Right kidney (tissue), 1 donor: ENCODE measurements at regions not wholly inside any gene's neighbourhood (a gene's known extent, or its start where the extent isn't known, plus 50 kb on each side); places are given as distances from the start of the nearest gene placed in this dataset.
"Not testable (repeated sequence)": the region's sequence is repeated elsewhere in the genome, so short reads cannot be mapped to it uniquely, and the experiment has no call there.

Experiments used
- DNase-seq: peaks from one replicate; pipeline ENCODE4 v3.0.0-alpha.2; 2016

DNA sequence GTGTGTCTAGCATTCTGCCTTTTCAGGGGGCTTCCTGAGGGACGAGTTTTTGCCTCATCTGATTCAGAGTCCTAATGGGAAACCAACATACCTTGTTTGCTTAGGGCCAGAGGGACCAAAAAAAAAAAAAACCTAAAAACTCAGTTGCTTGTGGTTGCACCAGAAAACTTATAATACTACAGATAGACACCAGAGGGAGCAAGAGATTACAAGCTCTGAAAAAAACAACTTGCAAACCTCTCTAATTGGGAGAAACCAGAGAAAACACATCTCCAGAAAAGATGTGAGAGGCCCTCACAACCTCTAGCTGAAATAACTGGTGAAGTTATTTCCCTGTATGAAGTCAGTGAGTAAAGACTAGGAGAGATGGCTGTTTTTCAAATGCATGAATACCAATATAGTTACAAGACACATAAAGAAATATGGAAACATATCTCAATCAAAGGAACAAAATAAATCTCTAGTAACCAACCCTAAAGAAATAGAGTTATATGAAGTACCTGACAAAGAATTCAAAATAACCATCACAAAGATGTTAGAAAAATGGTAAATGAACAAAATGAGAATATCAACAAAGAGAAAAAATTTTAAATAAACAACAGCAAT is 233.7 kb upstream of the NFIA start:
- DNase-seq, result no peak

DNA sequence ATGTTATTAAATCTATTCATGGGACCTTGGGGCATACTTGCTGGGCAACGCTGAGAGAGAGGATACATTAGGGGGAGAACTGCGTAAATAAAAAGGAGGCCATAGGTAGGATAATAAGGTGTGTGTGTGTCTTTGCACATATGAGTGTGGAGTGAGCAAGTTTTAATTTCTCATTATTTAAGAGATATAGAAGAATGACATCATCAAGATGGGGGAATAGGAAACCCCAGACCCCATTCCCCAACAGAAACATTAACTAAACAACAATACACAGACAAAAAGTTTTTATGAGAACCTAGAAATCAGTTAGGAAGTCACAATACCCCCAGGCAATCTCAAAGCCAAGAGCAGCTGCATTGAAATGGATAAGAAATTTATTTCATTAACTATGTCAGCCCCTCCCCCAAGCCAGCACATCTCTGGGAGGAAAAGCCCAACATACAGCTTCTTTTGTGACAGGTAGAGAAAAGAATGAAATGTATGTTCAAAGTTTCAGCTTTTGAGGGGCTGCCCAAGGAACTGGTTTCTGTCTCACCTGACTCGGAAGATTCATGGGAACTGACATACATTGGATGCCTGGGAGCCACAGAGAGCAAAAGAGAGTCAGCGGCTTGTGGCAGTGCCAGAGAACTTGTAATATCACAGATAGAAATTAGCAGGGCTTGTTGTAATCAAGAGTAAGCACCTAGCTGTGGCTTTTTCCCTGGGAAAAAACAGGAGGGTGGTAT is 234.3 kb upstream of the NFIA start:
- DNase-seq, result no peak

DNA sequence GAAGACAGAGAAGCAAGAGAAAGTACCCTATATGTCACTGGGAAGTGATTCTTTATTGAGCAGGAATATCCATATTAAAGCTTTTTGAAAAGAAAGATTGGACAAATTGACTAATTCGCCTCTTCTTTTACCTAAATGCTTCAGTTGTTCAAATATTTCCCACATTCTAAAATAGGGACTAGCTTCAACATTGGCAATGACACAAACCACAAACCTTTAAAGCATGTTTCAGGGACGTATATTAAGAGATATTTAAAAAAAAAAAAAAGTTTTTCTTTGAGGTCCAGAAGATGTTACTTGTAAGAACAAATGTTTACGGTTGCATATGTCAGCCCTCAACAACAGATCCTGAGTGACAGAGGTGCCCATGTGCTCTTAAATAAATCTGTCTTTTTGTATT is 235.0 kb upstream of the NFIA start:
- DNase-seq, result no peak

DNA sequence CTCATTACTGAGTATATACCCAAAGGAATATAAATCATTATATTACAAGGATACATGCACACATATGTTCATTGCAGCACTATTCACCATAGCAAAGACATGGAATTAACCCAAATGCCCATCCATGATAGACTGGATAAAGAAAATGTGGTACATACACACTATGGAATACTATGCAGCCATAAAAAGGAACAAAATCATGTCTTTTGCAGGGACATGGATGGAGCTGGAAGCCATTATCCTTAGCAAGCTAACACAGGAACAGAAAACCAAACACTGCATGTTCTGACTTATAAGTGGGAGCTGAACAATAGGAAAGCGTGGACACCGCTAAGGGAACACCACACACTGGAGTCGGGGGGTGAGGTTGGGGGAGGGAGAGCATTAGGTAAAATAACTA is 236.7 kb upstream of the NFIA start:
- not testable (repeated sequence) for DNase-seq

DNA sequence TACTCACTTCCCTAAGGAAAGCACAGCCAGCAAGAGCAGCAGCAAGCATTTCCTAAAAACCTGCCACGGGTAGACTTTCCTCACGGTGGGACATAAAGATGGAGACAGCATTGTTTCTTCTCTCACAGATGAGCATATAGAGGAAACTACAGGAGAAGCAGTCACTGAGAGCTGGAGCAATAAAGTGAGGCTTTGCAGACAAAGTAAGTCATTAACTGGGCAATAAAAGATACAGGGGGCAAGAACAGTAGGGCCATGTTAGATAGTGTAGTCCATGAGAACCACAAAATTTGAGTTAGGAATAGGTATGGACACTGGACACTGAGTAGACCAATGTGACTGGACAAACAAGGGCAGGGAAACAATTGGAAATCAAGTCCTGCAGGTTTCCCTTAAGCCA is 240.1 kb upstream of the NFIA start:
- DNase-seq, result no peak

DNA sequence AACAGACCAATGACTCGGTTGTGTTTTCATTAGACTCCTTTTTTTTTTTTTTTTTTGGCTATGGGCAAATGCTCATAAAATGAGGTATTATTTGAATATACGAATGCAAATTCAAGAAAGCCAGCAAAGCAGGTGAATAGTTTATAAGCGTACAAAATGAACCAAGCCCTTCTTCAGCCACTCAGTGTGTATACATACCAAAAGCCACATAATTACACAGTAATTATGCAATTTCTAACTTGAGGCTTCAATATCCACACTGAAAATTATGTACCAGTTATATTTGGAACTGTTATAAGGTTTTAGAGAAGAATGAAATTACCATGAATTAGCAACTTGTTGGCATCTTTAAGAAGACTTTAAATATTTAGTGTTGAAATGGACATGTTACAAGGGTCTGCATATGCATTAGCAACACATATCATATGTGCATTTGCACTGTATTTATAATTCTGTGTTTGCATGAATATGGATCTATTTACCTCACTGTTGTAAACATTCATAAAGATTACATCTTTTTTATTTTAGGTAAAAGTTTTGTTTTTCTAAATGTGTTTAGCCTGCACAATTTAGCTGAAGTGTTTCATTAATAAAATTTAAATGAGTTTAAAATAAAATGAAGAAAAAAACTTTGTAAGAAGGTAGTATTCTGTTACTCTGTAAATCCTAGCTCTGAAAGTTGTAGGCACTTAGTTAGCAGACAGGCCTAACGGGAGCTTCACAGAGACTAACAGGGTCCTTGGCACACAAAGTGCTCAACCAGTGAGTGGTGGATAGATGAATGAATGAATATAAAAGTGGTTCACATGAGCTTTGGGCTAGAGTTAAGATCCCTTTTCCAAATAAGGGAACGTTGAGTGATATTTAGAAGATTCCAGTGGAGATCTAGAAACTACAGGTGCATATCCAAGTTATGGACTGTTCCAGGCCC is 241.0 kb upstream of the NFIA start:
- DNase-seq, result no peak

DNA sequence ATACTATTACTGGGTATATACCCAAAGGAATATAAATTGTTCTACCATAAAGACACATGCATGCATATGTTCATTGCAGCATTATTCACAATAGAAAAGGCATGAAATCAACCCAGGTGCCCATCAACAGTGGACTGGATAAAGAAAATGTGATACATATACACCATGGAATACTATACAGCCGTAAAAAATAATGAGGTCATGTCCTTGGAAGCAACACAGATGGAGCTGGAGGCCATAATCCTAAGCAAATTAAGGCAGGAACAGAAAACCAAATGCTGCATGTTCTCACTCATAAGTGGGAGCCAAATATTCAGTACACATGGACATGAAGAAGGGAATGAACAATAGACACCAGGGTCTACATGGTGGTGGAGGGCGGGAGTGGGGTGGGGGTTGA is 241.9 kb upstream of the NFIA start:
- not testable (repeated sequence) for DNase-seq

DNA sequence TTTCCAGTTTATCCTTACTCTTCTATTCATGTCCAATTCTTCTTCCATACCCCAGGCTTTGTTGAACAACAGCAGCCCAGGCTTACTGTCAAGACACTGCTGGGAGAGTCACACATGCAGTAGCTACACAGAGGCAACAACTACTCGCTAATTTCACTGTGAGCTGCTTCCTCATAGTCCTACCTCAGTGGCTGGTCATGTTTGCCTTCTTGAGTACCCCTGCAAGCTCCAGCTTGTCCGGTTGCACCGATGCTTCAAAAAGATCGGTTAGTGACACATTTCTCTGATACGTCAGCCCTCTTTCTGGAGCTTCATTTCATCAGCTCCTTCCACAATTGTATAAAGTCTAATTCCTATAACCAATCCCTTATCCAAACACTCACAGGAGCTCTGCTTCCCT is 246.7 kb upstream of the NFIA start:
- DNase-seq, result no peak

DNA sequence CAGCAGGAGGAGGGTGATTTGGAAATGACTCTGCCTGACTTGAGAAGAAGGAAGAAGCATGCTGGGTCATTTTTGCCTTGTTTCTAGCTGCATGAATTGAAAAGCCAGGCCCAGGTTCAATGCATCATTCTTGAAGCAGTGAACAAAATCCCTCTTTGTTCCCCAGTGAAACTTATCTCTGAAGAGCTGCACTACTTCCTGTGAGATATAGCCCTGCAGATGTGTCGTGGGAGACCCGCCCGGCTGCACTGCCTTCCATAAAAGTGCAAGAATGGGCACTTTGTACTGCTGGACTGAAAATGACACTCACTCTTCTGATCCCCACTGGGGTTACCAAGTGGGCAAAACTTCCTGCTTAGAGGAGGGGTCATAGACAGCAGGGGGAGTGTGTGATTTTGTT is 249.2 kb upstream of the NFIA start:
- DNase-seq, result no peak

DNA sequence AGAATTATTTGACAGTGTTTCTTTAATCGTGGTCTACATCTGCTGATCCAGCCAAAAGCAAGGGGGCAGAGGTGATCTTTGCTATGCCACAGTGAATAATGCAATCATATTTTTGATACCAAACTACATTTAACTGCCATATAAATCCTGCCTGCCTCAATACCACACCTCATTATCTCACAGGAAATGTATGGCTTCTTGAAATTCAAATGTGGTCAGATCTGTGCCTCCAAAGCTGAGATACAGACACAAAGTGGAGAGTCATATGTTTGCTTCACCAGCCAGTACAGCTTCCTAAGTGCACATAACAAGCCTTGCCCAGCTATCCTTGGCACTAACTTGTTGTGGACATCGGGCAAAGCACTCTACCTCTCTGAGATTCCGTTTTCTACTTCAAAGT is 250.0 kb upstream of the NFIA start:
- DNase-seq, result no peak

DNA sequence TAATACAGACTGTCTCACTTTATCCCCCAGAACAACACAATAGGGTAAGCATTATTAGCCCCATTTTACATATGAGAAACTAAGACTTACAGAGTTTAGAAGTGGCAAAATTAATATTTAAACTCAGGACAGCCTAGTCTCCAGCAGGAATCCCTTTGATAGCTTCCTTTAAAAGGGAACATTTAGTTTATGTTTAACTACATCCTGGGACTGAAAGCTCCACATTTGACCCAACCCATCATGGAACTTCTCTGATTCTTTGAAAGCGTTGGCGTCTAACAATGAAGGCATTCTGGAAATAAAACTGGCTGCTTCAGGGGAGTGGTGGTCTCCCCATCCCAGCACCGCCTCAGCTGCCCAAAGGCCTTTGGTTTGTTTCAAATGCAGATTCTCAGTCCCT is 250.6 kb upstream of the NFIA start:
- no peak for DNase-seq

DNA sequence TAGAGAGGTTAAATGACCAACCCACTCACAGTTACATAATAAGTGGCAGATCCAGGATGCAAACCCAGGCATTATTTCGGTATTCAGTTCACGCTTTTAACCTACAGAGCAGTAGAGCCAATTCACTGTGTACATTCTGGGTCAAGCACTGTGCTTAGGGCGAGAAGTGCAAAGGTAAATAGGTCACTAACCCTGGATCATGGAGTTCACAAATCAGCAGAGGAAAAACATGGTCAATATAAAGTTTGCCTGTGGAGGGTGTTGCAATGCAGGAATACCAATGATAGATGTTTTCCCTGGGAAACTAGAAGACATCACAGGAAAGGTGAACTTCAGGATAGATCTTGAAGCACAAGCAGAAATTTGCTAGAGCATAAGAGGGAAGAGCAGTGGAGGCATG is 253.4 kb upstream of the NFIA start:
- no peak for DNase-seq

DNA sequence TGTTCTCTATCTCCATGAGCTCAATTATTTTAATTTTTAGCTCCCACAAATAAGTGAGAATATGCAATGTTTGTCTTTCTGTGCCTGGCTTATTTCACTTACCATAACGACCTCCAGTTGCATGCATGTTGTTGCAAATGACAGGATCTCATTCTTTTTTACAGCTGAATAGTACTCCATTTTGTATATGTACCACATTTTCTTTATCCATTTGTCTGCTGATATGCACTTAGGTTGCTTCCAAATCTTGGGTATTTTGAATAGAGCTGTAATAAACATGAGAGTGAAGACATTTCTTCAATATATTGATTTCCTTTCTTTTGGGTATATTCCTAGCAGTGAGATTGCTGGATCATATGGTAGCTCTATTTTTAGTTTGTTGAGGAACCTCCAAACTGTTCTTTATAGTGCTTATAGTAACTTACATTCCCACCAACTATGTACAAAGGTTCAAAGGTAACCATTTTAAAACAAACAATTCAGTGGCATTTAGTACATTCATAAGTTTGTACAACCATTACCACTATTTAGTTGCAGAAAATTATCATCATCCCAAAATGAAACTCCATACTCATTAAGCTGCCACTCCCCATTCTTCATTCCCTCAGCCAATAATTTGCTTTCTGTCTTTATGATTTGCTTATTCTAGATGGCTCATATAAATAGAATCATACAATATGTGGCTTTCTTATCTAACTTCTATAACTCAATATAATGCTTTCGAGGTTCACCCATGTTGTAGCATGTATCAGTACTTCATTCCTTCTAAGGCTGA is 255.9 kb upstream of the NFIA start:
- DNase-seq, result no peak

DNA sequence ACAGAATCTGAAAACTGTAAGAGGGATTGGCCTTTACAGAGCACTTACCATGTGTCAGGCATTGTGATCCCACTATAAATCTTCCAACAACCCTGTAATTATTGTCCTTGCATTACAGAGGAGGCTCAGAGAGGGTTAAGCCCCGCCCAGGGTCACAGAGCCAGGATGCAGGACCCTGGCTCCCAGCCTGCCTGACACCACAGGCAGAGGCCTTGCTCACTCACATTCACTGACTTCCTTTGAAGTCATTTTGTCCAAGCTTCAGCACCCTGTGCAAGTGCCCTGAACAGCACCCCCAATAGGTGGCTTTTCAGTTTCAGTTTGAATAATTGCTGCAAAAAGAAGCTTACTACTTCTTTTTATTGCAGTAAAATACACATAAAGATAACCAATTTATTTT is 256.8 kb upstream of the NFIA start:
- DNase-seq, result no peak

DNA sequence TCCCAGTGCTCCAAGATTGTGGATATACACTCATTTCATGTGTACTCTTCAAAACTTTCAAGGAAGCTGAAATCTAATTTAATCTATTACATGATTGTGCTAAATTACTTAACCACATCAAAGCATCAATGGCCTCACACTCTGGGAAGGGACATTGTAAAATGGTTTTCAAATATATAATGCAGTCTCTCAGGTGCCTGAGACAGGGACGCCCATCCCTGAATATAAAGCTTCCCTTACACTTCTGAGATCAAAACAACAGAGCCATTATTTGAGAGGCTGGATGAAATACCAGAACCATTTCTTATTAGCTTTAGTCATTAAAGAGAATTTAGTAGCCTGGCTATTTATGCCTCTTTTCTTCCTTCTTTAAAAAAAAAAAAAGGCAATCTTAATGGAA is 259.2 kb upstream of the NFIA start:
- DNase-seq, result no peak

DNA sequence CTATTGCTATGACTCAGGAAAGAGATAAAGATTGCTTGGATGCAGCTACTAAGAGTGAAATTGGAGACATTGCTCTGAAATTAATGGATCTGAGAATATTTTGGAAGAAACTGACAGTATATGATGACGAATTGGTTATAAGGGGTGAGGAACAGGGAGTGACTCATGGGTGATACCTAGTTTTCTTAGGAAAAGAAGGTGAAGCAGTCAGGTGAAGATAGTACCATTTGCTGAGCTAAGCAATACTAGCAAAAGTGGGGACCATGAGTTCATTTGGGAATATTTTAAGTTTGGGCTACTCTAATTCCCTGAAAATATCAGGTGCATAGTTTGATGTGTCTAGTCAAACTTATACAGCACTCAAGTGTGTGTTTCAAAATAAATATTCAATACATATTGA is 260.1 kb upstream of the NFIA start:
- DNase-seq, result no peak

DNA sequence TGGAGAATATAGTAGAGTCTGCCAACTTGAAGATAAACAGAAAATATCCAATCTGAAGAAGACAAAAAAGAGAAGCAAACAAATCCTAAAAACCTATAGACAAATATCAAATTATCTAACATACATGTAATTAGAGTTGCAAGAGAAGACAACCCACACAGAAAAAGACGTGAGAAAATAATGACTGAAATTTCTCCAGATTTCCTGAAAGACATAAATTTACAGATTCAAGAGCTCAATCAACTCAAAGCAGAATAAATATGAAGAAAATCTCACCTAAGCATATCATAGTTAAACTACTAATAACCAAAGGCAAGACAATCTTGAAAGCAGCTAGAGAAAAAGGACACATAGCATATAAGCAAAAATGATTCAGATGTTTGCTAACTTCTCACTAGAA is 261.2 kb upstream of the NFIA start:
- DNase-seq, result no peak

DNA sequence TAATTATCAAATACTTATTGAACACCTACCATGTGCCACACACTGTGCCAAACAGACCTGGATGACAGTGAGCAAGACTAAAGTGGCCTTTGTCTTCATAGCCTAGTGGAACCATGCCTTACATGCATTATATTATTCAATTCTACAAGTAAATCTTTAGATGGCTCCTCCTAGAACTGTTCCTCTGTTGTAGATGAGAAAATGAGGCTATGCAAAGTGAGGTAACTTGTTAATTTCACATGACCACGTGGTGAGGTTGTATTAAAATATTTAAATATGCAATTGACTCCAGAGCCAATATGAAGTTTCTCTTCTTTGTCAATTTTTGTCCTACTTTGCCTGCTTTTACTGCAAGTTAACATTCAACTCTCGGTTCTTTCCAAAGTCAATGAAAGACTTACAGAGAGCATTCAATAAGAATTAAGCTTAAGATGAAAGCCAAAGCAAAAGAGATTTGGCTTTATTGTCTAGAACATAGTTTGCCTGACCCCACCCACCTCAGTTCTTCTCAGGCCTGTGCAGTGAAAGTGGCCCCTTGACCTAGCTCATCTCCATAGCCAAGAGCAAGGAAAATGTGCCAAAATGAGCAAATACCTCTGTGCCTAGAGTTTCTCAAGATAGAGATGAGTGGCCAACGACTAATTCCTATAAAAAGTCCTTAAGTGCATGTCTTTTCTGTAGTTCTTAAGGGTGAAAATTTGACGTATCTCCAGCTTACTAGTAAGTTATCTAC is 263.2 kb upstream of the NFIA start:
- no peak for DNase-seq

DNA sequence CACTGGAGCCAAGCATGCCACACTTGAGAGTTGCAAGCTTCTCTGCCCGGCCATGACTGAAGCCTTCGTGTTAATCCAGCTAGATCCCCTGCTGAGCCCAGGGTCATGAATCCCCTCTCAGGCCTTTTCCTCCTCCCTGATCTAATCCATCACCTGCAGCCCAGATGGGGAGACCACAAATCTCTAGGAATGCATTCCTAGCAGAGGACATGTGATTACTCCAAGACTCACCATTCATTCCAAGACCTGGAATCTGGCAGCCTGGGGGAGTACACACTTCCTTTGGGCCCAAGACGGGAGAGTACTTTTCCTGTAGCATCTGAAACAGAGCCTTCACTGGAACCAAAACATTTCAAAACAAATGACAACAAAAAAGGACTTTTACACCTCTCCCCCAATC is 269.3 kb upstream of the NFIA start:
- DNase-seq, result no peak

DNA sequence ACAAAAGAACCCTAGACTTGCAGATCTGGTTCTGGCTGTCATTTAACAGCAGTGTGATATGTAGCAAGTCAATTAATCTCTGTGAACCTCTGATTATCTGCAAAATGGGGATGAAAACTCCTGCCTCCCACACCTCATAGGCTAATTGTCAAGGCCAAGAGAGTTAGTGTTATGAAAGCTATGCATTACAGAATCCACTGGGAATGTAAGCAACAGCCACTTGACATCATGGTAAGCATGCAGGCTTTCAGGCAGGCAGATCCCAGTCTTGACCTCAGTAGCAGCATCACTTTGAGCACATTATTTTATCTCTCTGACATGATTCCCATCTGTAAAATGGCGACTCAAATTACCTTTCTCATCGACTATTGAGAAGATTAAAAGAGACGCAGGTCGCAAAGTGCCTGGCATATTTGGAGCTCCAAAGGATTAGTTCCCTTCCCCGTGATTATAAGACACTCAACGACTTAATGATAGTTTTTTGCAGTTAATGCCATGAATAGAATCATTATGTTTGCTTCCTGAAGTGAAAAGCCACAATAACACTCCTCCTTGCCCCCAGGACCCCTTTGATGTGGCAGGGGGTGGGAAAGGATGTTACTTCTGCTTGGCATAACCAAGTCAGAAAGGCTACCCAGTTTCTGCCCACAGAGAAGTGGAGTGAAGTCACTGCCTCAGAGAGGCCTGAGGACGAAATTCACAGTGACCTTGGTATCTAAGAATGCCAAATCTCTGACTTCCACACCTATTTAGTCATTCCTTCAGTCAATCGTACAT is 273.0 kb upstream of the NFIA start:
- DNase-seq, result no peak

DNA sequence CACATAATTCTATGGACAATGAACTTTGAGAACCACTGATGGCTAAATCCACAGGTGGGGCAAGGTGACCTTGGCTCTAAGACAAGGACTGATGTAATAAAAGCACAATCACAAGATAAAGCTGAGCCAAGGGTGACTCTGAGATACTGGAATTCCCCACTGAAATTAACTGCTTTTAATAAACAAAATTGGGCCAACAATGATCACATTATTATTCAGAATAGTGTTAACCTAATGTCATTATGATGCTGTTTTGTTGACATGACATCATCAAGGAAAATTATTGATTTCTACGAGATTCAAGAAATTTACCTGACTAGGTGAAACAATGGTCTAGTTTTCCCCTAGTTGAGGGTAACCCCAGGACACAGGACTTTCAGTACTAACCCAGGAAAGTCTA is 273.7 kb upstream of the NFIA start:
- DNase-seq, result no peak
